SK-N-SH (cell line): ENCODE measurements at regions not wholly inside any gene's neighbourhood (a gene's known extent, or its start where the extent isn't known, plus 50 kb on each side); places are given as distances from the start of the nearest gene placed in this dataset.
A peak's percentile ranks its signal among the peaks of the same experiment; 100 is the strongest.
"Not testable (repeated sequence)": the region's sequence is repeated elsewhere in the genome, so short reads cannot be mapped to it uniquely, and the experiment has no call there.

Experiments
- CTCF ChIA-PET: fragments of 300-600, 350-600 bp; formaldehyde crosslinking; extraction: SDS; loops from one replicate; lab custom pipeline; 2021; lab: Yijun Ruan, JAX
- POLR2A ChIA-PET: fragments of 350-600 bp; sonication (Branson Sonifier 250); formaldehyde crosslinking; extraction: SDS; loops from one replicate; lab custom pipeline; 2020; ENCODE audit warnings: antibody characterized with exemption, inconsistent platforms; lab: Yijun Ruan, JAX
- DNase-seq: peaks from one replicate; pipeline ENCODE4 v3.0.0; 2012
- H2AFZ ChIP-seq: fragments of 200-600 bp; sonication (generic); 2 replicates; pipeline ENCODE4 v1.8.1; 2016; ENCODE audit warnings: antibody characterized with exemption, mild to moderate bottlenecking, low read depth
- H3F3A ChIP-seq: fragments of 200-600 bp; sonication (generic); replicated peaks from 2 replicates; pipeline ENCODE3; 2016; ENCODE audit warnings: antibody characterized with exemption, mild to moderate bottlenecking; ENCODE audit not compliant: insufficient read depth
- H3K27ac ChIP-seq, 2 experiments: fragments of 200-500 bp in 1 of 2; fragments of 200-600 bp in 1 of 2; sonication (Bioruptor generic) in 1 of 2; sonication (generic), shearing (Covaris generic) in 1 of 2; 2 replicates each; pipeline versions ENCODE4 v1.5.1 to v1.6.1; 2014 to 2016; ENCODE audit warnings: low read depth in 2 of 2, inconsistent platforms in 1 of 2, low read length in 1 of 2, mild to moderate bottlenecking in 1 of 2, mixed read lengths in 1 of 2
- H3K27me3 ChIP-seq: fragments of 200-600 bp; sonication (generic), shearing (Covaris generic); 2 replicates; pipeline ENCODE4 v1.6.1; 2016; ENCODE audit warnings: mixed run types; ENCODE audit not compliant: insufficient read depth
- H3K36me3 ChIP-seq, 2 experiments: fragments of 200-500 bp in 1 of 2; fragments of 200-600 bp in 1 of 2; sonication (Bioruptor generic) in 1 of 2; sonication (generic) in 1 of 2; replicated peaks in 1 of 2; 2 replicates each; pipeline versions ENCODE3 to v1.5.1; 2014 to 2016; ENCODE audit warnings: low read length in 1 of 2, mild to moderate bottlenecking in 1 of 2; ENCODE audit not compliant: insufficient read depth in 2 of 2, control insufficient read depth in 1 of 2
- H3K4me1 ChIP-seq, 2 experiments: fragments of 200-500 bp in 1 of 2; fragments of 200-600 bp in 1 of 2; sonication (Bioruptor generic) in 1 of 2; sonication (generic), shearing (Covaris generic) in 1 of 2; 2 replicates each; pipeline versions ENCODE4 v1.5.1 to v1.6.1; 2014 to 2016; ENCODE audit warnings: low read depth in 1 of 2, low read length in 1 of 2, mixed run types in 1 of 2; ENCODE audit not compliant: insufficient read depth in 2 of 2, control insufficient read depth in 1 of 2
- H3K4me2 ChIP-seq: fragments of 200-600 bp; sonication (generic), shearing (Covaris generic); 2 replicates; pipeline ENCODE4 v1.6.1; 2017; ENCODE audit warnings: mixed run types
- H3K4me3 ChIP-seq, 2 experiments: fragments of 200-500 bp in 1 of 2; fragments of 200-600 bp in 1 of 2; sonication (Bioruptor generic) in 1 of 2; sonication (generic), shearing (Covaris generic) in 1 of 2; 2 replicates each; pipeline versions ENCODE4 v1.5.1 to v1.8.1; 2014 to 2016; ENCODE audit warnings: low read depth in 2 of 2, inconsistent platforms in 1 of 2, low read length in 1 of 2, mild to moderate bottlenecking in 1 of 2, mixed read lengths in 1 of 2, moderate library complexity in 1 of 2
- H3K79me2 ChIP-seq: fragments of 200-600 bp; sonication (generic); 2 replicates; pipeline ENCODE4 v1.8.1; 2017; ENCODE audit warnings: mild to moderate bottlenecking; ENCODE audit not compliant: insufficient read depth
- H3K9ac ChIP-seq: fragments of 200-600 bp; sonication (generic); 2 replicates; pipeline ENCODE4 v1.6.1; 2017; ENCODE audit warnings: mixed run types
- H3K9me2 ChIP-seq: fragments of 200-600 bp; sonication (generic); 2 replicates; pipeline ENCODE4 v1.6.1; 2017; ENCODE audit warnings: mixed run types
- H3K9me3 ChIP-seq: fragments of 200-600 bp; sonication (generic); 2 replicates; pipeline ENCODE4 v1.6.1; 2017; ENCODE audit warnings: mixed run types, mild to moderate bottlenecking, moderate library complexity
- H4K20me1 ChIP-seq: fragments of 200-600 bp; sonication (generic); 2 replicates; pipeline ENCODE4 v1.6.1; 2017; ENCODE audit warnings: mild to moderate bottlenecking, mixed run types; ENCODE audit not compliant: insufficient read depth
- EZH2phosphoT487 ChIP-seq: fragments of 200-600 bp; sonication (generic); IDR thresholded peaks from 2 replicates; pipeline ENCODE4 v1.6.1; 2017; ENCODE audit warnings: low read depth, mixed run types, mild to moderate bottlenecking, antibody characterized with exemption, moderate library complexity, borderline replicate concordance
- IRF3 ChIP-seq: fragments of 150-350 bp; IDR thresholded peaks from 2 replicates; pipeline ENCODE4 v1.6.1; 2016; ENCODE audit warnings: mild to moderate bottlenecking, low read depth, low read length
- RAD21 ChIP-seq: IDR thresholded peaks from 2 replicates; pipeline ENCODE4 v1.6.1; 2012; ENCODE audit warnings: mild to moderate bottlenecking, low read length
- SIN3A ChIP-seq: IDR thresholded peaks from 2 replicates; pipeline ENCODE4 v1.6.1; 2012; ENCODE audit warnings: low read depth, mild to moderate bottlenecking, low read length, moderate library complexity, borderline replicate concordance
- USF1 ChIP-seq: IDR thresholded peaks from 2 replicates; pipeline ENCODE4 v1.4.0; 2012; ENCODE audit warnings: low read depth, borderline replicate concordance
- WGBS: methylation state at CpG from one replicate; pipeline ENCODE4 v1.1.6; 2017; ENCODE audit warnings: low lambda C conversion rate; 5-methylcytosine and 5-hydroxymethylcytosine counted together
- TF ChIP-seq, protein P1 (sequence below): fragments of 200-600 bp; sonication (generic); IDR thresholded peaks from 2 replicates; pipeline ENCODE4 v1.6.1; 2017; ENCODE audit warnings: antibody characterized with exemption, mild to moderate bottlenecking, moderate library complexity
- TF ChIP-seq, protein P2 (sequence below): IDR thresholded peaks from 2 replicates; pipeline ENCODE4 v1.4.0; 2012; ENCODE audit warnings: low read depth, borderline replicate concordance

DNA sequence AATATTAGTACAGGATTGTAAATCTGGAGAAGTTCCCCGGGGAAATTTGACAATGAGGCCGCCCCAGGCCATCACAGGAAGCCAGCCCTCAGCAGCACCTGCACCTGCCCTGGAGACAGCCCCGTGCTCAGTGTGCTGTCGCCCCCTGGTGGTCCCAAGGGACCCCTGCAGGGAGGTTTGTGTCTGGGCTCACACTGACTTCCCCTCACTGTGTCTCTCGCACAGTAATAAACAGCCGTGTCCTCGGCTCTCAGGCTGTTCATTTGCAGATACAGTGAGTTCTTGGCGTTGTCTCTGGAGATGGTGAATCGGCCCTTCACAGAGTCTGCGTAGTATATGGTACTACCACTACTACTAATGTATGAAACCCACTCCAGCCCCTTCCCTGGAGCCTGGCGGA, 1011.2 kb downstream of the TMEM121 start:
- H4K20me1 ChIP-seq, H3K4me3 ChIP-seq, H3K9me3 ChIP-seq, H3K27ac ChIP-seq, H3K4me1 ChIP-seq, POLR2A ChIA-PET, H3K9me2 ChIP-seq, H2AFZ ChIP-seq, H3K79me2 ChIP-seq, DNase-seq, H3K9ac ChIP-seq, H3F3A ChIP-seq, H3K4me2 ChIP-seq, H3K27me3 ChIP-seq, H3K36me3 ChIP-seq: not testable (repeated sequence)
- TF ChIP-seq RAD21: peak; percentile 35
- TF ChIP-seq, protein P1, sequence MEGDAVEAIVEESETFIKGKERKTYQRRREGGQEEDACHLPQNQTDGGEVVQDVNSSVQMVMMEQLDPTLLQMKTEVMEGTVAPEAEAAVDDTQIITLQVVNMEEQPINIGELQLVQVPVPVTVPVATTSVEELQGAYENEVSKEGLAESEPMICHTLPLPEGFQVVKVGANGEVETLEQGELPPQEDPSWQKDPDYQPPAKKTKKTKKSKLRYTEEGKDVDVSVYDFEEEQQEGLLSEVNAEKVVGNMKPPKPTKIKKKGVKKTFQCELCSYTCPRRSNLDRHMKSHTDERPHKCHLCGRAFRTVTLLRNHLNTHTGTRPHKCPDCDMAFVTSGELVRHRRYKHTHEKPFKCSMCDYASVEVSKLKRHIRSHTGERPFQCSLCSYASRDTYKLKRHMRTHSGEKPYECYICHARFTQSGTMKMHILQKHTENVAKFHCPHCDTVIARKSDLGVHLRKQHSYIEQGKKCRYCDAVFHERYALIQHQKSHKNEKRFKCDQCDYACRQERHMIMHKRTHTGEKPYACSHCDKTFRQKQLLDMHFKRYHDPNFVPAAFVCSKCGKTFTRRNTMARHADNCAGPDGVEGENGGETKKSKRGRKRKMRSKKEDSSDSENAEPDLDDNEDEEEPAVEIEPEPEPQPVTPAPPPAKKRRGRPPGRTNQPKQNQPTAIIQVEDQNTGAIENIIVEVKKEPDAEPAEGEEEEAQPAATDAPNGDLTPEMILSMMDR: peak; percentile 66
- CTCF ChIA-PET: interaction anchor here (0.6 to 2.4 kb wide), 3 partner anchors 20 to 417 kb away, joined by 3 to 12 read pairs (median 8); no protein-coding TSS in a partner anchor
- WGBS: 21% methylated on average over 8 of the region's 11 CpGs

- no peak overlapping the region for H3K27ac ChIP-seq
- no peak overlapping the region for H3K4me3 ChIP-seq
- TF ChIP-seq USF1: no peak
- no peak for TF ChIP-seq SIN3A
- TF ChIP-seq EZH2phosphoT487: no peak
- TF ChIP-seq, protein P1: no peak
- TF ChIP-seq IRF3: no peak
- TF ChIP-seq, protein P2, sequence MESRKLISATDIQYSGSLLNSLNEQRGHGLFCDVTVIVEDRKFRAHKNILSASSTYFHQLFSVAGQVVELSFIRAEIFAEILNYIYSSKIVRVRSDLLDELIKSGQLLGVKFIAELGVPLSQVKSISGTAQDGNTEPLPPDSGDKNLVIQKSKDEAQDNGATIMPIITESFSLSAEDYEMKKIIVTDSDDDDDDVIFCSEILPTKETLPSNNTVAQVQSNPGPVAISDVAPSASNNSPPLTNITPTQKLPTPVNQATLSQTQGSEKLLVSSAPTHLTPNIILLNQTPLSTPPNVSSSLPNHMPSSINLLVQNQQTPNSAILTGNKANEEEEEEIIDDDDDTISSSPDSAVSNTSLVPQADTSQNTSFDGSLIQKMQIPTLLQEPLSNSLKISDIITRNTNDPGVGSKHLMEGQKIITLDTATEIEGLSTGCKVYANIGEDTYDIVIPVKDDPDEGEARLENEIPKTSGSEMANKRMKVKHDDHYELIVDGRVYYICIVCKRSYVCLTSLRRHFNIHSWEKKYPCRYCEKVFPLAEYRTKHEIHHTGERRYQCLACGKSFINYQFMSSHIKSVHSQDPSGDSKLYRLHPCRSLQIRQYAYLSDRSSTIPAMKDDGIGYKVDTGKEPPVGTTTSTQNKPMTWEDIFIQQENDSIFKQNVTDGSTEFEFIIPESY: no peak
- TF ChIP-seq, all 33 proteins: peak for 0
- Histone ChIP-seq H3K9me3 (no peaks in the 10 kb centered on the region), H3K9me2 (no peaks in the 10 kb centered on the region), H4K20me1 (no peaks in the 10 kb centered on the region), H3F3A (no peaks in the 10 kb centered on the region), H3K9ac (no peak overlapping the region), H2AFZ (no peak overlapping the region), H3K79me2 (no peaks in the 10 kb centered on the region), H3K4me1 (no peaks in the 10 kb centered on the region), H3K36me3 (no peaks in the 10 kb centered on the region), H3K27me3 (no peaks in the 10 kb centered on the region), H3K4me2 (no peak overlapping the region)
- POLR2A ChIA-PET: no interaction called here
- 0% methylated on average over 2 of the region's 2 CpGs for WGBS
- CTCF ChIA-PET: interaction anchor here (0.6 to 2.4 kb wide), 5 partner anchors 9 to 418 kb away, joined by 3 to 12 read pairs (median 7); no protein-coding TSS in a partner anchor
- no peak for DNase-seq
Measured at GRCh38 chr14:106538201-106538600, 1011.8 kb downstream of the TMEM121 start.
